ENCODE measurements at regions not wholly inside any gene's neighbourhood (a gene's known extent, or its start where the extent isn't known, plus 50 kb on each side); places are given as distances from the start of the nearest gene placed in this dataset.

DNA sequence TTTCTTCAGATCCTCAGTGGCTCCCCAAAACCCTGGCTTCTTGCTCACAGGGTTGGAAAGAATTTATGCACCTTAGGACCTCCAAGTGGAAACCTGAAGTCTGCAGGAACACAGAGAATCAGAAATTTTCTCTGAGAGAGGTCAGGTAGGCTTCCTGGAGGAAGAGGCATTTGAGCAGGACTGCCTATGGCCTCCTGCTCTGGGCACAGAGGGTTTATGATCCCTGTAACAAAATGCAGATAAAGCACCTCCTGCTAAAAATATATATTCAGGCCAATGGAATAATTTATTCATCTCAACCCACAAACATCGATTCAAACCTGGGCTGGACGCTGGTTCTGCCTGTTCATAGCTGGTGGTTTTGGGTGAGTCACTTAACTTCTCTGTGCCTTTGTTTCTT, 68.1 kb upstream of the FGF3 start:
- ChIA-PET CTCF (interaction anchor here (0.6 to 1.0 kb wide), 2 partner anchors 31 to 182 kb away, joined by 3 to 4 read pairs; no protein-coding TSS in a partner anchor), POLR2A (ENCODE audit: low non-redundant PET) (no interaction called here)
- no peak for DNase-seq (ENCODE audit: low spot score)
- no TSS peak for BruUV-seq (replicated peaks)
- intact Hi-C loops (cut with micrococcal nuclease; ENCODE audit: unreplicated experiment), result no loop called here
- Histone ChIP-seq H3K4me1 (ENCODE audit: insufficient read depth, low read length, poor library complexity, severe bottlenecking) (no peaks in the 10 kb centered on the region), H3K9me3 (ENCODE audit: low read depth, low read length, poor library complexity, severe bottlenecking) (no peaks in the 10 kb centered on the region), H3K4me3 (ENCODE audit: low read depth, low read length, poor library complexity, severe bottlenecking) (no peak overlapping the region), H3K36me3 (ENCODE audit: insufficient read depth, low read length, poor library complexity, severe bottlenecking) (no peaks in the 10 kb centered on the region), H3K27me3 (replicated peaks; ENCODE audit: insufficient read depth, low read depth, low read length, poor library complexity) (peaks cover 5% of the 10 kb centered on the region), H3K27ac (ENCODE audit: low read depth, low read length, poor library complexity, severe bottlenecking) (no peak overlapping the region)
- no peak for TF ChIP-seq EZH2 (IDR thresholded peaks at IDR 0.05; ENCODE audit: borderline replicate concordance, low read depth, low read length, poor library complexity, severe bottlenecking)
- TF ChIP-seq, protein P1, sequence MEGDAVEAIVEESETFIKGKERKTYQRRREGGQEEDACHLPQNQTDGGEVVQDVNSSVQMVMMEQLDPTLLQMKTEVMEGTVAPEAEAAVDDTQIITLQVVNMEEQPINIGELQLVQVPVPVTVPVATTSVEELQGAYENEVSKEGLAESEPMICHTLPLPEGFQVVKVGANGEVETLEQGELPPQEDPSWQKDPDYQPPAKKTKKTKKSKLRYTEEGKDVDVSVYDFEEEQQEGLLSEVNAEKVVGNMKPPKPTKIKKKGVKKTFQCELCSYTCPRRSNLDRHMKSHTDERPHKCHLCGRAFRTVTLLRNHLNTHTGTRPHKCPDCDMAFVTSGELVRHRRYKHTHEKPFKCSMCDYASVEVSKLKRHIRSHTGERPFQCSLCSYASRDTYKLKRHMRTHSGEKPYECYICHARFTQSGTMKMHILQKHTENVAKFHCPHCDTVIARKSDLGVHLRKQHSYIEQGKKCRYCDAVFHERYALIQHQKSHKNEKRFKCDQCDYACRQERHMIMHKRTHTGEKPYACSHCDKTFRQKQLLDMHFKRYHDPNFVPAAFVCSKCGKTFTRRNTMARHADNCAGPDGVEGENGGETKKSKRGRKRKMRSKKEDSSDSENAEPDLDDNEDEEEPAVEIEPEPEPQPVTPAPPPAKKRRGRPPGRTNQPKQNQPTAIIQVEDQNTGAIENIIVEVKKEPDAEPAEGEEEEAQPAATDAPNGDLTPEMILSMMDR (conservative IDR thresholded peaks at IDR 0.05; ENCODE audit: low read depth, low read length), result no peak

DNA sequence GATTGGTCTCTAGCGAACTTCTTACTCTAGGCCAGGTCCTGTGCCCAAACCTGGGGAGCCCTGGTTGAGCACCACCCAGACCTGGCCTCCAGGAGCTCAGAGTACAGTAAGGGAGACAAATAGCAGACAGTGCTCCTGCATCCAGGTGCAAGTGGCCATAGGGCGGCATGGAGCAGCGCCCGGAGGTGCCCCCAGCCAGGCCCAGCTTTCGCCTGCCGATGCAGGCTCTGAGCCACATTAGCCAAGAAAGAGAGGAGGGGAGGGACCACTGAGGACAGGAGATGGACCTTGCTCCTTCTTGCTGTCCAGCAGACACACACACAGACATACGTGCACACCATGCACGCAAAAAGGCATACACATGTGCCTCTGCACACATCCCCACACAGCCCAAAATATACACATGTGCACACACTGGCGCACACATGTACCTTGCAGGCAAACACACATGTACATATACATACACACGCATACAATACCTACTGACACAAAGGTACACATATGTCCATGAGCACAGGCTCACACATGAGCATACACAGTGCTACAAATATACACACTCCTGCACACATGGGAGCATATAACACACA, 68.7 kb upstream of the FGF3 start:
- intact Hi-C loops (cut with micrococcal nuclease; ENCODE audit: unreplicated experiment), result loop anchor here (1.0 to 2.0 kb wide), 2 partner anchors 170 to 201 kb away; no protein-coding TSS in a partner anchor
- no TSS peak for BruUV-seq (replicated peaks)
- no peak overlapping the region for H3K27ac ChIP-seq (ENCODE audit: low read depth, low read length, poor library complexity, severe bottlenecking)
- POLR2A ChIA-PET (ENCODE audit: low non-redundant PET), result interaction anchor here (0.6 kb wide), 1 partner anchor 246 kb away, joined by 8 read pairs; no protein-coding TSS in a partner anchor
- CTCF ChIA-PET, result interaction anchor here (0.5 to 1.5 kb wide), 3 partner anchors 183 to 204 kb away, joined by 3 to 9 read pairs (median 3); no protein-coding TSS in a partner anchor
- TF ChIP-seq EZH2 (IDR thresholded peaks at IDR 0.05; ENCODE audit: borderline replicate concordance, low read depth, low read length, poor library complexity, severe bottlenecking), result no peak
- TF ChIP-seq, protein P1 (conservative IDR thresholded peaks at IDR 0.05; ENCODE audit: low read depth, low read length), result no peak
- no peaks in the 10 kb centered on the region for H3K9me3 ChIP-seq (ENCODE audit: low read depth, low read length, poor library complexity, severe bottlenecking)
- H3K4me3 ChIP-seq (ENCODE audit: low read depth, low read length, poor library complexity, severe bottlenecking), result no peak overlapping the region
- no peaks in the 10 kb centered on the region for H3K36me3 ChIP-seq (ENCODE audit: insufficient read depth, low read length, poor library complexity, severe bottlenecking)
- peaks cover 5% of the 10 kb centered on the region for H3K27me3 ChIP-seq (replicated peaks; ENCODE audit: insufficient read depth, low read depth, low read length, poor library complexity)
- no peak for DNase-seq (ENCODE audit: low spot score)
- H3K4me1 ChIP-seq (ENCODE audit: insufficient read depth, low read length, poor library complexity, severe bottlenecking), result no peaks in the 10 kb centered on the region

- no TSS peak for BruUV-seq (replicated peaks)
These were observed 69.4 kb upstream of the FGF3 start for GRCh38 chr11:69888483-69889181.

More at GRCh38 chr11:69888483-69889181, 69.4 kb upstream of the FGF3 start:
- TF ChIP-seq, protein P1 (conservative IDR thresholded peaks at IDR 0.05; ENCODE audit: low read depth, low read length), result peak; percentile 99
- no peak for TF ChIP-seq EZH2 (IDR thresholded peaks at IDR 0.05; ENCODE audit: borderline replicate concordance, low read depth, low read length, poor library complexity, severe bottlenecking)
- intact Hi-C loops (cut with micrococcal nuclease; ENCODE audit: unreplicated experiment), result loop anchor here (1.0 to 2.0 kb wide), 2 partner anchors 170 to 202 kb away; no protein-coding TSS in a partner anchor
- H3K36me3 ChIP-seq (ENCODE audit: insufficient read depth, low read length, poor library complexity, severe bottlenecking), result no peaks in the 10 kb centered on the region
- H3K27me3 ChIP-seq (replicated peaks; ENCODE audit: insufficient read depth, low read depth, low read length, poor library complexity), result peaks cover 5% of the 10 kb centered on the region
- POLR2A ChIA-PET (ENCODE audit: low non-redundant PET), result interaction anchor here (0.6 kb wide), 1 partner anchor 246 kb away, joined by 8 read pairs; no protein-coding TSS in a partner anchor
- no peaks in the 10 kb centered on the region for H3K9me3 ChIP-seq (ENCODE audit: low read depth, low read length, poor library complexity, severe bottlenecking)
- H3K4me1 ChIP-seq (ENCODE audit: insufficient read depth, low read length, poor library complexity, severe bottlenecking), result no peaks in the 10 kb centered on the region
- no peak overlapping the region for H3K27ac ChIP-seq (ENCODE audit: low read depth, low read length, poor library complexity, severe bottlenecking)
- DNase-seq (ENCODE audit: low spot score), result peak; percentile 79
- H3K4me3 ChIP-seq (ENCODE audit: low read depth, low read length, poor library complexity, severe bottlenecking), result no peak overlapping the region
- CTCF ChIA-PET, result interaction anchor here (0.5 to 1.5 kb wide), 4 partner anchors 15 to 204 kb away, joined by 3 to 9 read pairs (median 3); no protein-coding TSS in a partner anchor

Data from A673 (cell line).